GM21786 (cell line): ENCODE measurements at regions not wholly inside any gene's neighbourhood (a gene's known extent, or its start where the extent isn't known, plus 50 kb on each side); places are given as distances from the start of the nearest gene placed in this dataset.

ENCODE experiments used
- ATAC-seq: cut with Tn5 transposase; IDR thresholded peaks from one replicate; pipeline ENCODE4 v1.9.1; 2021; ENCODE audit not compliant: unreplicated experiment

DNA sequence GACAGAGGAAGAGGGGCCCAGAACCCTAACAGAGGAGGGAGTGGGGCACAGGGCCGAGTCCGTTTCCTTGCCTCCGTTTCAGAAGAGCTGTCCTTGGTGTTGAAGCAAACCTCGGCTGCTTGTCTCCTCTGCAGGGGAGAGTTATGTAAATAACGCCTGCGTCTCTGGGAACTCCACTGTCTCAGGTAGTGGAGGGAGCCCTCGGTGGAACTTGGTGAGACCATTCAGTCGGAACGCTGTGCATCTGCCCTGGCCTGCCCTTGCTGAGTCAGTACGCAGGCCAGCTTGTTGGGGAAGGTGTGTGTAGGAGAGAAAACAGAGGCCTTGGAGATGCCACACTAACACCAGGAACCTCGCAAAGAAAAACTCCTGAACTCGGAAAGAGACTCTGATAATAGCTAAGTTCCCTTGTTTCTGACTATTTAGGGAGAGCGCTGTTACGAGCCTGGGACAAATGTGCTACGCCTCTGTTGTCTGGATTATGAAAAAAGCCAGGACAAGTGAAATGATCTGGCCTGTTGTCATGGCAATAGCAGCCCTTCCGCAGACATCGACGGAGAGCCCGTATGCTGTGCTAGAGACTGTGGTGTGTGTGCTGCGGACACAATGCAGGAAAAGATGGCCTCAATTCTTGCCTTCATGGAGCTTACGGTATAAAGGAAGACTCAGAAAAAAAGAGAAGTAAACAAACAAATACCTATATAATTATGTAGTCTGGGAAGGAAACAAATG lies 94.6 kb upstream of the AKT3 start:
- no peak for ATAC-seq

DNA sequence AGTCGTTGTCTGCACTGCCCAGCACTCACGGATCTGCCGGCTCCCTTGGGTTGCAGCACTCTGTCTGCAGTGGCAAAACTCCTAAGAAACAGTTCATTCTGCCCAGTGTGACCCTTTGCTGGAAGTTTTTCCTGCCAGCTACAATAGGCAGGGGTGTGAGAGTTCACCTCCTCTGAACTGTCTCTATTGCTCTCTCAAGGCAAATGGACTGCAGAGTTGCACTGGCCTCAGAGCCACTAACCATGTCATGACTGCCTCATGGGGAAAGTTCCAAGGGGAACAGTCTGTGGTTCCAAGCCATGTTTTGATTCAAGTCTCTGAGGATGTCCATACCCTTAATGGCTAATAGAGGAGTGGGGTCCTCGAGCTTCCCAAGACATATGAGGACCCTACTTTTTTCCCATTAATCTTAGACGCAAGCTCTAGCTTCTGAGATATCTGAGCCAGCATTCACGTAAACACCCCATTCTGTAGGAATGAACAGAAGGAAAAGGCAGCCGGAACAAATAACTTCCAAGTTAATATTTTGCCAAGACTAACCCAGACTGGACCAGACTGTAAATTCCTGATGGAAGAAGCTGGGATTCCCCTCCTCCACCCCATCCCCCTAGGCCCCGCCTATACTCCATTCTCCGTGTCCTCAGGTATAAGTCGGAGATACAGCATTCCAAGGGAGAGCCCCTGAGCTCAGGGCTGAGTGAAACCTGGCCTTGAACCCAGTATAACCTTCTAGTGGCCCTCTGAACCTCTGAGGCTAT lies 93.8 kb upstream of the AKT3 start:
- ATAC-seq, result no peak

- ATAC-seq, result no peak
Observed at GRCh38 chr1:243942196-243943150, 92.4 kb upstream of the AKT3 start.

DNA sequence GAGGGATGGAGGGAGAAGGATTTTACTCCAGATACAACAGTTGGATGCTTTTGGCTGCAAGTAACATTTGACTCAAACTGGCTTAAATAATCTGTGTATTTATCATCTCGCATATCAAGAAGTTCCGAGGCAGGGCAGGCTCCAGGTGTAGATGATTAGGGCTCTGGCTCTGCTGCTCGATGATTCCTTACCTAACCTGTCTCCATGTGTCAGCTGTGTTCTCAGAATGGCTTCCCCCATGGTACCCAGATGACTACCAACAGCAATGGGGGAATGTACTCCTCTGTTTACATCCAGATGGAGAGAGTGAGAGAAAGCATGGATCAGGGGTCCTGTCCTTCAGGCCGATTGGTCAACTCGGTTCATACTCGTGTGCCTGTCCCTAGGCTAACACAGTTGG lies 90.4 kb upstream of the AKT3 start:
- ATAC-seq, result no peak

- ATAC-seq, result no peak
Observed at GRCh38 chr1:243939167-243939848, 89.3 kb upstream of the AKT3 start.

DNA sequence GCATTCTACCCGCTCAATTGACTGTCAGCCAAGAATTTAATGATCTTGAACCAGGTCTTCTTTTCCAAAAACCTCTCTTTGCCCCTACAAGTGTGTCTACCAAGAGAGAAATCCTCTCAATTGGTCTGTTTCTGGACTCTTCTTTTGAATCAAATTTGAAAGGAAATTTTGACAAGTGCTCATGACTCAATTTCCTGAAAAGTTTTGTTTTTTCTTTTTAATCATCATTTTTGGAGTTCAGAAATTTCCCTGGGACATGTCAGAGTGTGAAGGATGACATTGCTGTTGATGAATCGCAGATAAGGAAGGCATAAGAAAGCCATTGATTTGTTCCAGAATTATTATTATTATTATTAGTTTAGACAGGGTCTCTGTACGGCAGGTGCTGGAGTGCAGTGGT lies 88.2 kb upstream of the AKT3 start:
- no peak for ATAC-seq

GRCh38 chr1:243933495-243933894 lies 83.5 kb upstream of the AKT3 start:
- no peak for ATAC-seq

DNA sequence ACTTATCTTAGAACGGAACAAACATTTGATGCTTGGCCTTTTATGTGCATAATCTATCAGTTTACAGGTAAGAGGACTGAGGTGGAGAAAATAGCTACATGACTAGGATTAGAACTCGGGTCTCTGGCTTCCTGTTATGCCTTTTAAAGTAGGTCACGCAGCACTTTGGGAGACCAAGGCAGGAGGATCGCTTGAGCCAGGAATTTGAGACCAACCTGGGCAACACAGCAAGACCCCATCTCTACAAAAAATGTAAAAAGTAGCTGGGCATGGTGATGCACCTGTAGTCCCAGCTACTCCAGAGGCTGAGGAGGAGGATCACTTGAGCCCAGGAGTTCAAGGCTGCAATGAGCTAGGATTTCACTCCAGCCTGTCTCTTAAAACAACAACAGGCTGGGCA lies 81.9 kb upstream of the AKT3 start:
- ATAC-seq, result no peak

GRCh38 chr1:243930822-243931671 lies 81.0 kb upstream of the AKT3 start:
- ATAC-seq, result no peak

GRCh38 chr1:243927381-243927780 lies 77.3 kb upstream of the AKT3 start:
- no peak for ATAC-seq

- ATAC-seq, result no peak
Observed at GRCh38 chr1:243926803-243927245, 76.8 kb upstream of the AKT3 start.

DNA sequence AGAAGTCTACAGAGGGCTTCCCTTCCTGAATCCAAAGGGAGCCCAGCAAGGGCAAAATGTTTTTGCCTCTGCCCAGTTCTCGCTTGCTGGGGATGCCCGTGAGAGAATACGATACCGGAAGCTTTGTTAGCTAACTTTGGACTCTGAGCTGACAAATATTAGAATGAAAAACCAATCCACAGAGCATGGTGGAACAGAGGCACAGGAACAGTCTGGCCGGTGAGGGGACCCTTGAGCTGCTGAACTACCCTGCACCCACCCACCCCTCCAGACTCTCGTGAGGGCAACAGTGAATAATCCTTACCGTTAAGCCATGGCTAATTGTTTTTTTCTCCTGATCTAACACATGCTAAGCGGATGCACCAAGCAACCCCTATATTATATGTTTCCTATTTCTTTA lies 76.3 kb upstream of the AKT3 start:
- no peak for ATAC-seq

DNA sequence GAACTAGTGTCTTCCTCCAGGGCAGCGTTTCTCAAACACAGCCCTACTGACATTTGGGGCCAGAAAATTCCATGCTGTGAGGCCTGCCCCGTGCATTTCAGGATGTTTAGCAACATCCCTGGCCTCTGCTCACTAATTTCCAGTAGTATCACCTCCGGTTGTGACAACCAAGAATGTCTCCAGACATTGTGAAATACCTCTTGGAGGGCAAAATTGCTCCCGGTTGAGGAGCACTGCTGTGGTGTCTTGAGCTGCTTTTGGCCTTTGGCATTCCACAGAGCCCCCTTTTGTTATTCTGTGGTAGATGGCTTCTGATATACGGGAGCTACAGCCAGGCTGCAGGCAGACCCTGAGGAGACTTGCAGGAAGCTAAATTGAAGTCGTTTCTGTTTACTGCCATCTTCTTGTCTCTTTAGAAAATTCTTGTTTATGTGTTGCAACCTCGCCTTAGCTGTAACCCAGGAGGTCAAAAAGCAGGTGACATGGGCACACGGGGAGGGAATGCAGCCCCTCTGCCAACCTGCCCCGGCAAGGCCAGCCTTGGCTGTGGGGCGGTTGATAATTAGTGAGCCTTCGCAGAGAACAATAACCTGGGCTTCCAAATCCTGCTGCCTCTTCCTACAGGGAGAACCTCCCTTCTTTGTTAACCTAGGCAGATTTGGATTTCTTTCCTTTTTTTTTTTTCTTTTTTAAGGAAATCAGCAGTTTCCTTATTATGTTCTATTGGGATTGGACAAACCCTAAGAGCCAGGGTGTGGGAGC lies 74.7 kb upstream of the AKT3 start:
- no peak for ATAC-seq

DNA sequence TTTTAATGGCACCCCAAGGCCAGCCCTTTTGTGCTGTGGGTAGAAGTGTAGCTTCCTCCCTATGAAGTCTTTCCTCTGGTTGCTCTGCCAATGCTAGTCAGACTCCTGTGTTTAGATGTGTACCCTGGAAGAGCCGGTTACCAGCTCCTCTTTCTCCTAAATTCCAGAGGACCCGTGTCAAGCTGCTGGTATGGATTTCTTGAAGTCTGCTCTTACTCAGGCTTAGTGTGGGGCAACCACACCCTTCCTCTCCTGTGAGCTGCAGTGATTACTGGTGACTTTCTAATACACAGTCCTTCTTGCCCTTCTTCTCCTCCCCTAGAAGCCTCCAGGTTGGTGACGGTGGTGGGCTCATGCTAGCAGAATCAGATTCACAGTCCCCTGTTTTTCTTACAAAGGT lies 74.1 kb upstream of the AKT3 start:
- ATAC-seq, result no peak

DNA sequence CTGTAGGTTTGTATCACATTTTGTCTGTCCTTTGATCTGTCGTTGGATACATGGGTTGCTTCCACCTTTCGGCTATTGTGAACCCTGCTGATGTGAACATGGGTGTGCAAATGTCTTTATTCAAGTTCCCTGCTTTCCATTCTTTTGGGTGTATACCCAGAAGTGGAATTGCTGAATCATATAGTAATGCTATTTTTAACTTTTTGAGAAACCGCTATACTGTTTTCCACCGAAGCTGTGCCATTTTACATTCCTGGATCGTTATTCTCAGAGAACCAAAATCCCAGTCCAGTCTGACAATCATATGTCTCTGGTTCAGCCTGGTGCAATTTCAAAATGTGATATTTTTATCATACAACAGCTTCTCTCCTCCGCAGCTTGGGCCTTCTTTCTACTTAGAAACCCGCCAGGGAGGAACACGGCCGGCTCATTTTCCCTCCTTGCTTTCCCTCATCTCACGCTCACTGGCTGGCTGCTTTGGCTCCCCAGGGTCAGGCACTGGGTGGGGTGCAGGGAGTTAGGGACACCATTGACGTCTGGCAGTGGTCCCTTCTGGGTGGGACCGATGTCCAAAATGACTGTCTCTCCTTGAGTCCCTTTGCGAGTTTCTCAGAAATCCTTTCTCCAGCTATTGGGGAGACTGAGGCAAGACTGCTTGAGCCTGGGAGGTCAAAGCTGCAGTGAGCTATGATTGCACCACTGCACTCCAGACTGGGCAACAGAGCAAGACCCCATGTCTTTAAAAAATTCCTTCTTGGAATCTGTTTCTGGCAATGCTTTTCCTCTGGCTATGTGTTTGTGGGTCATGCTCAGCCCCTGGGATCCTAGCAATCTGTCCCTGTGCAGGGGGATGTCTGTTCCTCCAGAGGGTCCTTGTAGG lies 73.5 kb upstream of the AKT3 start:
- ATAC-seq, result no peak

- no peak for ATAC-seq
Observed at GRCh38 chr1:243921111-243921510, 71.1 kb upstream of the AKT3 start.

DNA sequence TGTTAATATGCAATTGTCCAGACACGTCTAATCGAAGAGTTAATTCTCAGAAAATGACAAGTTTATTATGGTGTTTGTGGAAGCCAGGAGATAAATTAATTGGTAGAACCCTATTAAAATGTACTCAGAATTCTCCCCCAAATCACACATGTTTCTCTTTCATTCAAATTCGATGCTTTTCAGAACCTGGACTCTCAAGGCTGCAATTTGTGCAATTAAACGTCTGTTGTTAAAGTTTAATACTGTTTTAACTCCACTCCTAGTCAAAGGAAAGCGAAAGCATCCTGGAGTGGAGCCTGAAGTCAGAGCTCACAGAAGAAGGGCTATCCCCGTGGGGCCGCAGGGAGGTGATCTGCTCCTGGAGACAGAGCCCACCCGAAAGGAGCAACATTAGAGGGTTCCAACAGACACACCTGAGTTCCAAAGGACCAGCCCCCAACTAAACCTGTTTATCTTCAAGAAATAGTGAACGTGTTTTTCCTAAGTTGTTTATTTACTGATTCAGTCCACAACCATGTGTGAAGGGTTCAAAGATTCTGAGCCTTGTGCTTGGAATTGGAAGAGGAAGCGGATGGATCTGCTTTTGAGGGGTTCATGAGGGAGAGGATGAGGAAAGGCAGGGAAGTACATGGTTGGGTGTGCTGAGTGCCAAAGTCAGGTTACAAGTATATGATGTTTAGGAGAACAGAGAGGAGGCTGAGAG lies 68.0 kb upstream of the AKT3 start:
- no peak for ATAC-seq
